ENCODE measurements at regions not wholly inside any gene's neighbourhood (a gene's known extent, or its start where the extent isn't known, plus 50 kb on each side); places are given as distances from the start of the nearest gene placed in this dataset.
A peak's percentile ranks its signal among the peaks of the same experiment; 100 is the strongest.

DNA sequence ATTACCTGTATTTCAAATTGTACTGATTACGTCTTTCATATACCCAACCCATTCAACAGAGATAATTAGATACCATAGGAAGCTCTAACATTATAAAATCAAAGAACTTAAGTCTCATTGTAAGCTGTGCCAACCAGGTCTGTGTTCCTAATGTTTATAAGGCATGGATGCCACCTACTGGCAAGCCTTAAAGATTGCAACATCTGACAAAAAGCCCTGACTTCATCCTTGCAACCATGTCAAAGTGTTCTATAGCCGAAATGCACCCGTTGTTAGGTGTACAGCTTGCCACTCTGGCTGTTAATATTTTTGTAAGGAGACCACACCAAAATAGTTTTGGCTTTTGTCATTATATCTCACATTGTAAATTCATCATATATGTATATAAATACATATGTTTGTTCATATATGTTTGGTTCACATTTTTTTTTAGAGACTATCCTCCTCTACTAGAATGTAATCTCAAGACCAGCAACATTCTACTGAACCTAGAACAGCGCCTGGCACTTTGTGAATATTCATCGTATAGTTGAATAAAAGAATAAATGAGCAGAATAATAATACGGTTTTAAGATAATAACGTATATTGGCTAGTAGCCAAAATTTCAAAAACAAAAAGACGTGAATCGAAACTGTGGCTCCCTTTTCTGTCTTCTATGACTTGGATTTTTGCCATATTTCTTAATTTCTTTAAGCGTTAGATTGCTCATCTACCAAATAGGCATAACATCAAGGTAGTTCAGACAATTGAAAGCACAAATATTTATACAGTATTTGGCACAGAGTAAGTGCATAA is 258.1 kb downstream of the TBL1XR1 start:
- Histone ChIP-seq H3K4me1 (replicated peaks in 1 of 2) (peaks cover 0 to 4% of the 10 kb centered on the region in 2 donors), H3K9me3 (replicated peaks in 1 of 3) (no peaks in the 10 kb centered on the region), H3K36me3 (replicated peaks in 1 of 2) (no peaks in the 10 kb centered on the region), H3K27ac (no peak overlapping the region), H3K4me3 (no peak overlapping the region), H3K27me3 (no peaks in the 10 kb centered on the region)
- WGBS, 4 donors, result 23 to 26% (median 25%) methylated on average over 10 of the region's 10 CpGs
- intact Hi-C loops (cut with DNase I), result loop anchor here in 1 of 2 donors (5.0 kb wide), 1 partner anchor 62 kb away; no protein-coding TSS in a partner anchor
- TF ChIP-seq CTCF (IDR thresholded peaks at IDR 0.05), result peak; percentile 59 to 84 (median 79)
- no peak for TF ChIP-seq POLR2A (IDR thresholded peaks at IDR 0.05)
- peak; percentile 39 to 62 (median 54) for DNase-seq

DNA sequence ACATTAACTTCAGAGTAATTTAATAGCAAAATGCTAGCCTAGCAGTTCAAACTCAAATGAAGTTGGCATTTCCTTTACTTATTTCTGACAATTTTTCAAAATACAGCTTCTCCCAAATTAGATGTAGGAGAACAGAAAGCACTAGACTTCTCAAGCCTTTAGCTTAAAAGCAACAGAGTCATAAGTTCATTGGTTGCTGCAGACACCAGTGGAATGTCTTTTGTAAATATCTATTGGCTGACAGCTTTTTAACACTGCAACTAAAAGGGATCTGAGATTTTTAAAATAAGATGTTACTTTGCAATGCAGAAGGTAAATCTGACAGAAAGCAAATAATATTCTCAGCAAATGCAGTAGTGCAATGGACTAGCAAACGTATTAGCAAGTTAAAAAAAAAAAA is 259.3 kb downstream of the TBL1XR1 start:
- Histone ChIP-seq H3K27me3 (no peaks in the 10 kb centered on the region), H3K36me3 (replicated peaks in 1 of 2) (no peaks in the 10 kb centered on the region), H3K27ac (no peak overlapping the region), H3K9me3 (replicated peaks in 1 of 3) (no peaks in the 10 kb centered on the region), H3K4me3 (no peak overlapping the region), H3K4me1 (replicated peaks in 1 of 2) (peaks cover 0 to 4% of the 10 kb centered on the region in 2 donors)
- DNase-seq, result no peak
- intact Hi-C loops (cut with DNase I), result loop anchor here in 1 of 2 donors (5.0 kb wide), 1 partner anchor 61 kb away; no protein-coding TSS in a partner anchor
- no peak for TF ChIP-seq CTCF (IDR thresholded peaks at IDR 0.05)
- no peak for TF ChIP-seq POLR2A (IDR thresholded peaks at IDR 0.05)
- WGBS, 4 donors, result 52 to 89% (median 72%) methylated on average over 1 of the region's 1 CpG

GRCh38 chr3:176937541-176937940 is 259.7 kb downstream of the TBL1XR1 start:
- intact Hi-C loops (cut with DNase I), result loop anchor here in 1 of 2 donors (5.0 kb wide), 1 partner anchor 60 kb away; no protein-coding TSS in a partner anchor
- 78 to 91% (median 90%) methylated on average over 1 of the region's 1 CpG for WGBS, 4 donors

More at GRCh38 chr3:176937541-176937940, 259.7 kb downstream of the TBL1XR1 start:
- H3K27ac ChIP-seq, result no peak overlapping the region
- H3K27me3 ChIP-seq, result no peaks in the 10 kb centered on the region
- H3K4me1 ChIP-seq (replicated peaks in 1 of 2), result peaks cover 0 to 4% of the 10 kb centered on the region in 2 donors
- H3K4me3 ChIP-seq, result no peak overlapping the region
- no peak for TF ChIP-seq CTCF (IDR thresholded peaks at IDR 0.05)
- TF ChIP-seq POLR2A (IDR thresholded peaks at IDR 0.05), result no peak
- DNase-seq, result no peak
- H3K9me3 ChIP-seq (replicated peaks in 1 of 3), result no peaks in the 10 kb centered on the region
- H3K36me3 ChIP-seq (replicated peaks in 1 of 2), result no peaks in the 10 kb centered on the region
